ENCODE measurements at regions not wholly inside any gene's neighbourhood (a gene's known extent, or its start where the extent isn't known, plus 50 kb on each side); places are given as distances from the start of the nearest gene placed in this dataset.

- Histone ChIP-seq H3K9ac (ENCODE audit: low read length) (no peak overlapping the region), H3K4me1 (ENCODE audit: insufficient read depth, low read length, severe bottlenecking) (no peaks in the 10 kb centered on the region)
Observed at GRCh38 chr20:40186826-40187225, 502.2 kb downstream of the MAFB start.

GRCh38 chr20:40181676-40182075 is 507.4 kb downstream of the MAFB start:
- TF ChIP-seq CTCF (IDR thresholded peaks at IDR 0.05; ENCODE audit: low read length) (no peak), EZH2 (IDR thresholded peaks at IDR 0.05; ENCODE audit: borderline replicate concordance, low read length) (no peak)
- no peak overlapping the region for H3K27ac ChIP-seq (ENCODE audit: low read depth, low read length, poor library complexity, severe bottlenecking)
- no peak overlapping the region for H3K4me3 ChIP-seq (ENCODE audit: low read depth, low read length, poor library complexity, severe bottlenecking)
- no peak overlapping the region for H2AFZ ChIP-seq (ENCODE audit: low read length)
- no peaks in the 10 kb centered on the region for H3K27me3 ChIP-seq (ENCODE audit: insufficient read depth, low read length)
- no peaks in the 10 kb centered on the region for H3F3A ChIP-seq (ENCODE audit: insufficient read depth, low read length)
- no peaks in the 10 kb centered on the region for H3K4me1 ChIP-seq (ENCODE audit: insufficient read depth, low read length, severe bottlenecking)
- no peaks in the 10 kb centered on the region for H4K20me1 ChIP-seq (ENCODE audit: insufficient read depth, low read length)
- no peaks in the 10 kb centered on the region for H3K9me2 ChIP-seq (ENCODE audit: low read depth, low read length)
- H3K36me3 ChIP-seq (ENCODE audit: insufficient read depth, low read length), result no peaks in the 10 kb centered on the region
- no peak overlapping the region for H3K9ac ChIP-seq (ENCODE audit: low read length)
- H3K79me2 ChIP-seq (ENCODE audit: insufficient read depth, low read length), result no peaks in the 10 kb centered on the region
- no peaks in the 10 kb centered on the region for H3K9me3 ChIP-seq (ENCODE audit: low read length)
- H3K4me2 ChIP-seq (ENCODE audit: low read length), result no peak overlapping the region

More at GRCh38 chr20:40186826-40187225, 502.2 kb downstream of the MAFB start:
- Histone ChIP-seq H3K9me2 (ENCODE audit: low read depth, low read length) (no peaks in the 10 kb centered on the region), H3F3A (ENCODE audit: insufficient read depth, low read length) (no peaks in the 10 kb centered on the region), H2AFZ (ENCODE audit: low read length) (no peak overlapping the region), H3K9me3 (ENCODE audit: low read length) (no peaks in the 10 kb centered on the region), H3K4me3 (ENCODE audit: low read depth, low read length, poor library complexity, severe bottlenecking) (no peak overlapping the region), H3K4me2 (ENCODE audit: low read length) (no peak overlapping the region), H3K27ac (ENCODE audit: low read depth, low read length, poor library complexity, severe bottlenecking) (no peak overlapping the region), H3K79me2 (ENCODE audit: insufficient read depth, low read length) (no peaks in the 10 kb centered on the region), H3K36me3 (ENCODE audit: insufficient read depth, low read length) (no peaks in the 10 kb centered on the region), H4K20me1 (ENCODE audit: insufficient read depth, low read length) (no peaks in the 10 kb centered on the region), H3K27me3 (ENCODE audit: insufficient read depth, low read length) (no peaks in the 10 kb centered on the region)
- TF ChIP-seq EZH2 (IDR thresholded peaks at IDR 0.05; ENCODE audit: borderline replicate concordance, low read length) (no peak), CTCF (IDR thresholded peaks at IDR 0.05; ENCODE audit: low read length) (no peak)

- H4K20me1 ChIP-seq (ENCODE audit: insufficient read depth, low read length), result no peaks in the 10 kb centered on the region
- TF ChIP-seq CTCF (IDR thresholded peaks at IDR 0.05; ENCODE audit: low read length) (no peak), EZH2 (IDR thresholded peaks at IDR 0.05; ENCODE audit: borderline replicate concordance, low read length) (no peak)
- no peak overlapping the region for H3K27ac ChIP-seq (ENCODE audit: low read depth, low read length, poor library complexity, severe bottlenecking)
- H3K4me2 ChIP-seq (ENCODE audit: low read length), result no peak overlapping the region
- H3K9ac ChIP-seq (ENCODE audit: low read length), result no peak overlapping the region
- no peaks in the 10 kb centered on the region for H3K4me1 ChIP-seq (ENCODE audit: insufficient read depth, low read length, severe bottlenecking)
- no peak overlapping the region for H3K4me3 ChIP-seq (ENCODE audit: low read depth, low read length, poor library complexity, severe bottlenecking)
- no peaks in the 10 kb centered on the region for H3K79me2 ChIP-seq (ENCODE audit: insufficient read depth, low read length)
- no peaks in the 10 kb centered on the region for H3K9me2 ChIP-seq (ENCODE audit: low read depth, low read length)
- H3K36me3 ChIP-seq (ENCODE audit: insufficient read depth, low read length), result no peaks in the 10 kb centered on the region
- H2AFZ ChIP-seq (ENCODE audit: low read length), result no peak overlapping the region
- no peaks in the 10 kb centered on the region for H3K27me3 ChIP-seq (ENCODE audit: insufficient read depth, low read length)
- no peaks in the 10 kb centered on the region for H3F3A ChIP-seq (ENCODE audit: insufficient read depth, low read length)
- no peaks in the 10 kb centered on the region for H3K9me3 ChIP-seq (ENCODE audit: low read length)
Observed at GRCh38 chr20:40176098-40176841, 512.8 kb downstream of the MAFB start.
